ENCODE measurements at regions not wholly inside any gene's neighbourhood (a gene's known extent, or its start where the extent isn't known, plus 50 kb on each side); places are given as distances from the start of the nearest gene placed in this dataset.

DNA sequence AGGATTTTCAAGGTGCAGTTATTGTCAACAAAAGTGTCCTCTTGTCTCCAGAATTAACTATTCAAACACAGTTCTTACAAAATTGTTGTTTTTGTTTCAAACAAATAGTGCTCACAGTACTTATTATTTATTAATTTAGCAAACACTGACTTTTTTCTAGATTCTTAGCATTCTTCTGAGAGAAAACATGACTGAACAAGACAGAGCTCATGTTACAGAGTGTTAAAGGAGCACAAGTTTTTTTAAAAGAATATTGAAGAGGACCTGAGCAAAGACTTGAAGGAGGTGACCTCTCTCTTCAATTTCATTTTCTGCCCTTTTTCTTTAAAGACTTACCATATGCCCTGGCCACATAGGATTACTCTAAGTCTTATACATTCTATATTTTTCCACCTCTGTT, 2220.3 kb upstream of the AGA start:
- H3K27ac ChIP-seq (ENCODE audit: low read depth, low read length) = no peak overlapping the region
- H3K4me2 ChIP-seq (ENCODE audit: insufficient read depth, low read length) = no peak overlapping the region
- H3K36me3 ChIP-seq (ENCODE audit: insufficient read depth, low read length) = no peaks in the 10 kb centered on the region

GRCh38 chr4:179663641-179664429, 2221.6 kb upstream of the AGA start:
- TF ChIP-seq, protein P1, sequence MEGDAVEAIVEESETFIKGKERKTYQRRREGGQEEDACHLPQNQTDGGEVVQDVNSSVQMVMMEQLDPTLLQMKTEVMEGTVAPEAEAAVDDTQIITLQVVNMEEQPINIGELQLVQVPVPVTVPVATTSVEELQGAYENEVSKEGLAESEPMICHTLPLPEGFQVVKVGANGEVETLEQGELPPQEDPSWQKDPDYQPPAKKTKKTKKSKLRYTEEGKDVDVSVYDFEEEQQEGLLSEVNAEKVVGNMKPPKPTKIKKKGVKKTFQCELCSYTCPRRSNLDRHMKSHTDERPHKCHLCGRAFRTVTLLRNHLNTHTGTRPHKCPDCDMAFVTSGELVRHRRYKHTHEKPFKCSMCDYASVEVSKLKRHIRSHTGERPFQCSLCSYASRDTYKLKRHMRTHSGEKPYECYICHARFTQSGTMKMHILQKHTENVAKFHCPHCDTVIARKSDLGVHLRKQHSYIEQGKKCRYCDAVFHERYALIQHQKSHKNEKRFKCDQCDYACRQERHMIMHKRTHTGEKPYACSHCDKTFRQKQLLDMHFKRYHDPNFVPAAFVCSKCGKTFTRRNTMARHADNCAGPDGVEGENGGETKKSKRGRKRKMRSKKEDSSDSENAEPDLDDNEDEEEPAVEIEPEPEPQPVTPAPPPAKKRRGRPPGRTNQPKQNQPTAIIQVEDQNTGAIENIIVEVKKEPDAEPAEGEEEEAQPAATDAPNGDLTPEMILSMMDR (IDR thresholded peaks at IDR 0.05; ENCODE audit: extremely low read depth, low read depth, low read length) = no peak
- no peaks in the 10 kb centered on the region for H4K20me1 ChIP-seq (ENCODE audit: insufficient read depth, low read length)

More for the DNA sequence above, 2220.3 kb upstream of the AGA start:
- Histone ChIP-seq H3K4me3 (ENCODE audit: insufficient read depth, low read length) (no peak overlapping the region), H3K79me2 (ENCODE audit: insufficient read depth, low read length) (no peaks in the 10 kb centered on the region), H3K9me3 (ENCODE audit: low read depth, low read length) (peaks cover 4% of the 10 kb centered on the region), H3K27me3 (ENCODE audit: insufficient read depth, low read length) (no peaks in the 10 kb centered on the region), H2AFZ (ENCODE audit: low read length) (no peak overlapping the region), H3K4me1 (ENCODE audit: insufficient read depth, low read length) (no peaks in the 10 kb centered on the region), H4K20me1 (ENCODE audit: insufficient read depth, low read length) (no peaks in the 10 kb centered on the region)
- TF ChIP-seq, protein P1 (IDR thresholded peaks at IDR 0.05; ENCODE audit: extremely low read depth, low read depth, low read length) = no peak
- no peak for DNase-seq (ENCODE audit: insufficient read length, low spot score, missing footprints)

DNA sequence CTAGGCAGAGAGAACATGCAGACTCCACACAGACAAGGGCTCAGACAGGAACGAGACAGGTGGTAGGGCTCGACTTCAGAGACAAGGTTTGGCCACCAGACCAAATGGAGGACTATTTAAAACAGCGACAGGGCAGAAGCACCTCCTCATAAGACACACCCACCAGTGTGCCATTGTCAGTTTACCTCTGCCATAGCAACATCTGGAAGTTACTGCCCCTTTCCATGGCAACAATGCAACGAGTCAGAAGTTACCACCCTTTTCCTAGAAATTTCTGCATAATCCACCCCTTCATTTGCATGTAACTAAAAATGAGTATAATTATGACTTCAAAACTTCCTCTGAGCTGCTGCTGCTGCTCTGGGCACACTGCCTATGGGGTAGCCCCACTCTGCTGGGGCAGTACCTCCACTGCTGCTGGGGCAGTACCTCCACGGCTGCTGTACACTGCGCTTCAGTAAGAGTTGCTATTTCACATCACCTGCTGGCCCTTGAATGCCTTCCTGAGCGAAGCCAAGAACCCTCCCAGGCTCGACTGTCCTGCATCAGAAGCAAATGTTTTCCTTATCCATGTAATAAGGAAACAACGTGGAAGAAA, 2222.3 kb upstream of the AGA start:
- Histone ChIP-seq H3K36me3 (ENCODE audit: insufficient read depth, low read length) (no peaks in the 10 kb centered on the region), H2AFZ (ENCODE audit: low read length) (no peak overlapping the region), H3K79me2 (ENCODE audit: insufficient read depth, low read length) (no peaks in the 10 kb centered on the region), H3K27ac (ENCODE audit: low read depth, low read length) (no peak overlapping the region), H4K20me1 (ENCODE audit: insufficient read depth, low read length) (no peaks in the 10 kb centered on the region), H3K9me3 (ENCODE audit: low read depth, low read length) (peaks cover 4% of the 10 kb centered on the region), H3K4me2 (ENCODE audit: insufficient read depth, low read length) (no peak overlapping the region), H3K4me1 (ENCODE audit: insufficient read depth, low read length) (no peaks in the 10 kb centered on the region), H3K27me3 (ENCODE audit: insufficient read depth, low read length) (no peaks in the 10 kb centered on the region), H3K4me3 (ENCODE audit: insufficient read depth, low read length) (no peak overlapping the region)
- TF ChIP-seq, protein P1 (IDR thresholded peaks at IDR 0.05; ENCODE audit: extremely low read depth, low read depth, low read length) = no peak
- DNase-seq (ENCODE audit: insufficient read length, low spot score, missing footprints) = no peak

More at GRCh38 chr4:179663641-179664429, 2221.6 kb upstream of the AGA start:
- Histone ChIP-seq H3K27ac (ENCODE audit: low read depth, low read length) (no peak overlapping the region), H3K4me2 (ENCODE audit: insufficient read depth, low read length) (no peak overlapping the region), H2AFZ (ENCODE audit: low read length) (no peak overlapping the region), H3K9me3 (ENCODE audit: low read depth, low read length) (peaks cover 4% of the 10 kb centered on the region), H3K4me3 (ENCODE audit: insufficient read depth, low read length) (no peak overlapping the region), H3K4me1 (ENCODE audit: insufficient read depth, low read length) (no peaks in the 10 kb centered on the region), H3K79me2 (ENCODE audit: insufficient read depth, low read length) (no peaks in the 10 kb centered on the region), H3K27me3 (ENCODE audit: insufficient read depth, low read length) (no peaks in the 10 kb centered on the region), H3K36me3 (ENCODE audit: insufficient read depth, low read length) (no peaks in the 10 kb centered on the region)
- no peak for DNase-seq (ENCODE audit: insufficient read length, low spot score, missing footprints)

GRCh38 chr4:179666226-179666625, 2224.0 kb upstream of the AGA start:
- Histone ChIP-seq H4K20me1 (ENCODE audit: insufficient read depth, low read length) (no peaks in the 10 kb centered on the region), H3K4me2 (ENCODE audit: insufficient read depth, low read length) (no peak overlapping the region), H2AFZ (ENCODE audit: low read length) (no peak overlapping the region), H3K4me1 (ENCODE audit: insufficient read depth, low read length) (no peaks in the 10 kb centered on the region), H3K27ac (ENCODE audit: low read depth, low read length) (no peak overlapping the region), H3K4me3 (ENCODE audit: insufficient read depth, low read length) (no peak overlapping the region), H3K9me3 (ENCODE audit: low read depth, low read length) (peaks cover 4% of the 10 kb centered on the region), H3K36me3 (ENCODE audit: insufficient read depth, low read length) (no peaks in the 10 kb centered on the region), H3K27me3 (ENCODE audit: insufficient read depth, low read length) (no peaks in the 10 kb centered on the region), H3K79me2 (ENCODE audit: insufficient read depth, low read length) (no peaks in the 10 kb centered on the region)
- TF ChIP-seq, protein P1 (IDR thresholded peaks at IDR 0.05; ENCODE audit: extremely low read depth, low read depth, low read length) = no peak
- DNase-seq (ENCODE audit: insufficient read length, low spot score, missing footprints) = no peak
